Osteoblast (primary cell): ENCODE measurements at regions not wholly inside any gene's neighbourhood (a gene's known extent, or its start where the extent isn't known, plus 50 kb on each side); places are given as distances from the start of the nearest gene placed in this dataset.

Experiments used
- DNase-seq: peaks from one replicate; pipeline ENCODE4 v3.0.0; 2011; ENCODE audit warnings: low spot score, mixed read lengths; ENCODE audit not compliant: insufficient read length; ENCODE audit errors: missing footprints
- H2AFZ ChIP-seq: 2 replicates; pipeline ENCODE4 v1.6.0; 2011; ENCODE audit warnings: mild to moderate bottlenecking, low read length
- H3K27ac ChIP-seq: 2 replicates; pipeline ENCODE4 v1.5.1; 2011; ENCODE audit warnings: mild to moderate bottlenecking, low read depth, low read length, moderate library complexity
- H3K27me3 ChIP-seq: 2 replicates; pipeline ENCODE4 v1.6.0; 2012; ENCODE audit warnings: mild to moderate bottlenecking, control low read depth, inconsistent platforms, low read length, moderate library complexity; ENCODE audit not compliant: insufficient read depth
- H3K36me3 ChIP-seq: 2 replicates; pipeline ENCODE4 v1.5.1; 2011; ENCODE audit warnings: mild to moderate bottlenecking, low read length, control low read depth, moderate library complexity; ENCODE audit not compliant: insufficient read depth
- H3K4me1 ChIP-seq: 2 replicates; pipeline ENCODE4 v1.5.1; 2011; ENCODE audit warnings: mild to moderate bottlenecking, low read length, control low read depth, moderate library complexity; ENCODE audit not compliant: insufficient read depth
- H3K4me2 ChIP-seq: 2 replicates; pipeline ENCODE4 v1.6.0; 2011; ENCODE audit warnings: mild to moderate bottlenecking, low read length; ENCODE audit not compliant: insufficient read depth
- H3K4me3 ChIP-seq: fragments of 200-600 bp; sonication (generic); 3 replicates; pipeline ENCODE4 v1.5.1; 2012; ENCODE audit warnings: mild to moderate bottlenecking, low read length, inconsistent platforms; ENCODE audit not compliant: insufficient read depth
- H3K79me2 ChIP-seq: 2 replicates; pipeline ENCODE4 v1.6.0; 2012; ENCODE audit warnings: mild to moderate bottlenecking, low read length, control low read depth, inconsistent platforms; ENCODE audit not compliant: insufficient read depth
- H3K9me3 ChIP-seq: 2 replicates; pipeline ENCODE4 v1.5.1; 2011; ENCODE audit warnings: low read depth, low read length, control low read depth
- H4K20me1 ChIP-seq: 2 replicates; pipeline ENCODE4 v1.6.0; 2012; ENCODE audit warnings: mild to moderate bottlenecking, low read length, control low read depth; ENCODE audit not compliant: insufficient read depth
- CTCF ChIP-seq: IDR thresholded peaks from 2 replicates; pipeline ENCODE4 v1.5.1; 2011; ENCODE audit warnings: mild to moderate bottlenecking, low read depth, low read length, moderate library complexity; ENCODE audit errors: extremely low read depth

GRCh38 chrX:8390771-8391170 is 73.9 kb upstream of the VCX3B start:
- TF ChIP-seq CTCF, result no peak
- Histone ChIP-seq H3K4me3 (no peak overlapping the region), H2AFZ (no peak overlapping the region), H3K79me2 (no peaks in the 10 kb centered on the region), H3K27me3 (no peaks in the 10 kb centered on the region), H3K27ac (no peak overlapping the region), H3K36me3 (no peaks in the 10 kb centered on the region), H3K4me2 (no peak overlapping the region), H3K9me3 (no peaks in the 10 kb centered on the region), H3K4me1 (no peaks in the 10 kb centered on the region), H4K20me1 (no peaks in the 10 kb centered on the region)
- DNase-seq, result no peak

- no peak overlapping the region for H3K4me3 ChIP-seq
- H3K4me2 ChIP-seq, result no peak overlapping the region
- H3K79me2 ChIP-seq, result no peaks in the 10 kb centered on the region
- no peak overlapping the region for H3K27ac ChIP-seq
- no peaks in the 10 kb centered on the region for H3K27me3 ChIP-seq
- H4K20me1 ChIP-seq, result no peaks in the 10 kb centered on the region
- no peak overlapping the region for H2AFZ ChIP-seq
- no peak for DNase-seq
- TF ChIP-seq CTCF, result no peak
- H3K36me3 ChIP-seq, result no peaks in the 10 kb centered on the region
- no peaks in the 10 kb centered on the region for H3K9me3 ChIP-seq
- H3K4me1 ChIP-seq, result no peaks in the 10 kb centered on the region
These were observed 60.6 kb upstream of the VCX3B start for GRCh38 chrX:8403988-8404387.

GRCh38 chrX:8404471-8404870 is 60.2 kb upstream of the VCX3B start:
- Histone ChIP-seq H3K36me3 (no peaks in the 10 kb centered on the region), H3K79me2 (no peaks in the 10 kb centered on the region), H3K9me3 (no peaks in the 10 kb centered on the region), H3K4me2 (no peak overlapping the region), H4K20me1 (no peaks in the 10 kb centered on the region), H3K27ac (no peak overlapping the region), H2AFZ (no peak overlapping the region), H3K4me3 (no peak overlapping the region), H3K4me1 (no peaks in the 10 kb centered on the region), H3K27me3 (no peaks in the 10 kb centered on the region)
- no peak for DNase-seq
- no peak for TF ChIP-seq CTCF

- H3K27me3 ChIP-seq, result no peaks in the 10 kb centered on the region
- H3K9me3 ChIP-seq, result no peaks in the 10 kb centered on the region
- H2AFZ ChIP-seq, result no peak overlapping the region
- DNase-seq, result no peak
- TF ChIP-seq CTCF, result no peak
- H3K4me2 ChIP-seq, result no peak overlapping the region
- H3K79me2 ChIP-seq, result no peaks in the 10 kb centered on the region
- H3K36me3 ChIP-seq, result no peaks in the 10 kb centered on the region
- H3K27ac ChIP-seq, result no peak overlapping the region
- no peaks in the 10 kb centered on the region for H3K4me1 ChIP-seq
- no peaks in the 10 kb centered on the region for H4K20me1 ChIP-seq
- H3K4me3 ChIP-seq, result no peak overlapping the region
These were observed 59.7 kb upstream of the VCX3B start for GRCh38 chrX:8404926-8405325.
